ENCODE measurements at regions not wholly inside any gene's neighbourhood (a gene's known extent, or its start where the extent isn't known, plus 50 kb on each side); places are given as distances from the start of the nearest gene placed in this dataset.

GRCh38 chr4:165621983-165622382 lies 243.2 kb downstream of the CPE start:
- H3K79me2 ChIP-seq (ENCODE audit: insufficient read depth, low read length), result no peaks in the 10 kb centered on the region
- H3K4me3 ChIP-seq (replicated peaks in 1 of 3; ENCODE audit: insufficient read depth in 1 of 3, low read depth in 2 of 3, low read length in 3 of 3), result no peak overlapping the region
- TF ChIP-seq SP4 (CRISPR knock-in tag; IDR thresholded peaks at IDR 0.05) (no peak), GABPB1 (CRISPR knock-in tag; IDR thresholded peaks at IDR 0.05) (no peak), ZNF235 (CRISPR knock-in tag; IDR thresholded peaks at IDR 0.05; ENCODE audit: borderline replicate concordance) (no peak), ZNF850 (CRISPR knock-in tag; conservative IDR thresholded peaks at IDR 0.05) (no peak)
- ATAC-seq, result no peak
- FAIRE-seq, result no peak
- BruUV-seq (replicated peaks), result no TSS peak
- CTCF ChIA-PET (ENCODE audit: low intra/inter-chr PET ratio, low total read pairs), result no interaction called here
- in situ Hi-C loops (cut with HindIII; ENCODE audit: extremely low pct_ligation_motif_present, low pct_unique_long_range_greater_than_20kb) (no loop called here), intact Hi-C loops (cut with micrococcal nuclease; ENCODE audit: unreplicated experiment) (no loop called here)
- WGBS (ENCODE audit: low lambda C conversion rate), result 51% methylated on average over 5 of the region's 5 CpGs
- no peak overlapping the region for H3K27ac ChIP-seq (ENCODE audit: extremely low read length, insufficient read depth, low read length)
- no peak for DNase-seq (ENCODE audit: low spot score)
- H3K4me1 ChIP-seq (ENCODE audit: insufficient read depth, low read length), result no peaks in the 10 kb centered on the region
- no peak overlapping the region for H3K9ac ChIP-seq (ENCODE audit: insufficient read depth, low read depth, low read length)
- H3K9me3 ChIP-seq (ENCODE audit: low read length), result no peaks in the 10 kb centered on the region
- H4K20me1 ChIP-seq (ENCODE audit: insufficient read depth, low read length), result no peaks in the 10 kb centered on the region
- POLR2A ChIA-PET, result no interaction called here
- no peaks in the 10 kb centered on the region for H3K27me3 ChIP-seq (ENCODE audit: control insufficient read depth in 1 of 2, insufficient read depth in 2 of 2, low read length in 2 of 2)
- no peaks in the 10 kb centered on the region for H3K36me3 ChIP-seq (replicated peaks in 1 of 2; ENCODE audit: control insufficient read depth in 1 of 2, insufficient read depth in 2 of 2, low read length in 2 of 2)
- H2AFZ ChIP-seq (ENCODE audit: low read length), result no peak overlapping the region
- H3K4me2 ChIP-seq (ENCODE audit: low read depth, low read length), result no peak overlapping the region

GRCh38 chr4:165625281-165625680 lies 246.5 kb downstream of the CPE start:
- POLR2A ChIA-PET, result no interaction called here
- Histone ChIP-seq H3K4me2 (ENCODE audit: low read depth, low read length) (no peak overlapping the region), H3K4me1 (ENCODE audit: insufficient read depth, low read length) (no peaks in the 10 kb centered on the region), H3K27ac (ENCODE audit: extremely low read length, insufficient read depth, low read length) (no peak overlapping the region), H3K9me3 (ENCODE audit: low read length) (no peaks in the 10 kb centered on the region), H3K4me3 (replicated peaks in 1 of 3; ENCODE audit: insufficient read depth in 1 of 3, low read depth in 2 of 3, low read length in 3 of 3) (no peak overlapping the region), H3K36me3 (replicated peaks in 1 of 2; ENCODE audit: control insufficient read depth in 1 of 2, insufficient read depth in 2 of 2, low read length in 2 of 2) (no peaks in the 10 kb centered on the region), H2AFZ (ENCODE audit: low read length) (no peak overlapping the region), H3K9ac (ENCODE audit: insufficient read depth, low read depth, low read length) (no peak overlapping the region), H3K79me2 (ENCODE audit: insufficient read depth, low read length) (no peaks in the 10 kb centered on the region), H3K27me3 (ENCODE audit: control insufficient read depth in 1 of 2, insufficient read depth in 2 of 2, low read length in 2 of 2) (no peaks in the 10 kb centered on the region), H4K20me1 (ENCODE audit: insufficient read depth, low read length) (no peaks in the 10 kb centered on the region)
- WGBS (ENCODE audit: low lambda C conversion rate), result under 1% methylated on average over 2 of the region's 2 CpGs
- ATAC-seq (no peak), DNase-seq (ENCODE audit: low spot score) (no peak), FAIRE-seq (no peak)
- CTCF ChIA-PET (ENCODE audit: low intra/inter-chr PET ratio, low total read pairs), result no interaction called here
- no TSS peak for BruUV-seq (replicated peaks)
- intact Hi-C loops (cut with micrococcal nuclease; ENCODE audit: unreplicated experiment), result no loop called here
- TF ChIP-seq IKZF5 (CRISPR knock-in tag; IDR thresholded peaks at IDR 0.05), result no peak
- no peak for TF ChIP-seq CEBPG (CRISPR knock-in tag; IDR thresholded peaks at IDR 0.05)
- no peak for TF ChIP-seq HNRNPH1 (optimal IDR thresholded peaks at IDR 0.05; ENCODE audit: low read depth, low read length)
- TF ChIP-seq ZSCAN20 (CRISPR knock-in tag; IDR thresholded peaks at IDR 0.05; ENCODE audit: borderline replicate concordance), result no peak
- TF ChIP-seq MYPOP (CRISPR knock-in tag; IDR thresholded peaks at IDR 0.05), result no peak
- TF ChIP-seq RFX5 (IDR thresholded peaks at IDR 0.05; ENCODE audit: low read depth, low read length), result no peak
- TF ChIP-seq YEATS4 (CRISPR knock-in tag; IDR thresholded peaks at IDR 0.05; ENCODE audit: borderline replicate concordance), result no peak
- in situ Hi-C loops (cut with HindIII; ENCODE audit: extremely low pct_ligation_motif_present, low pct_unique_long_range_greater_than_20kb), result no loop called here
